Activated B cell treated with CpG ODN at 0.5 μM for 24 hours (primary cell): ENCODE measurements at regions not wholly inside any gene's neighbourhood (a gene's known extent, or its start where the extent isn't known, plus 50 kb on each side); places are given as distances from the start of the nearest gene placed in this dataset.
"Not testable (repeated sequence)": the region's sequence is repeated elsewhere in the genome, so short reads cannot be mapped to it uniquely, and the experiment has no call there.

Experiments used
- ATAC-seq: fragments of 200-7000 bp; cut with Tn5 transposase; one replicate; pipeline ENCODE4 v1.10.0; 2021; ENCODE audit warnings: low read depth, mild to moderate bottlenecking, moderate library complexity
- CTCF ChIA-PET: fragments of 350-600 bp; sonication (Branson Sonifier 250); formaldehyde crosslinking; loops from one replicate; lab custom pipeline; 2021; ENCODE audit warnings: antibody characterized with exemption; lab: Charles Lee
- POLR2A ChIA-PET: fragments of 350-600 bp; sonication (Branson Sonifier 250); formaldehyde crosslinking; loops from one replicate; lab custom pipeline; 2021; ENCODE audit warnings: antibody characterized with exemption; lab: Charles Lee
- DNase-seq: peaks from one replicate; pipeline ENCODE4 v3.0.0; 2022
- H3K27ac Mint-ChIP-seq: one replicate; pipeline ENCODE4 v1.8.0; 2020; ENCODE audit warnings: mixed read lengths
- H3K27me3 Mint-ChIP-seq: one replicate; pipeline ENCODE4 v1.8.0; 2021; ENCODE audit warnings: mixed read lengths
- H3K36me3 Mint-ChIP-seq: one replicate; pipeline ENCODE4 v1.8.0; 2021; ENCODE audit warnings: low read depth, mixed read lengths
- H3K4me1 Mint-ChIP-seq: one replicate; pipeline ENCODE4 v1.8.0; 2021; ENCODE audit warnings: mixed read lengths
- H3K4me3 Mint-ChIP-seq: one replicate; pipeline ENCODE4 v1.8.0; 2020; ENCODE audit warnings: mild to moderate bottlenecking, mixed read lengths
- H3K9me3 Mint-ChIP-seq: one replicate; pipeline ENCODE4 v1.8.0; 2020; ENCODE audit warnings: mixed read lengths
- intact Hi-C: fragments of 100-400 bp; cut with micrococcal nuclease; formaldehyde crosslinking; loops from one replicate; pipeline ENCODE4 v1.15.1; 2024
- TF ChIP-seq, protein P1 (sequence below): fragments of 200-600 bp; IDR thresholded peaks from one replicate; pipeline ENCODE4 v1.8.0; 2022; ENCODE audit warnings: antibody characterized with exemption, mild to moderate bottlenecking

DNA sequence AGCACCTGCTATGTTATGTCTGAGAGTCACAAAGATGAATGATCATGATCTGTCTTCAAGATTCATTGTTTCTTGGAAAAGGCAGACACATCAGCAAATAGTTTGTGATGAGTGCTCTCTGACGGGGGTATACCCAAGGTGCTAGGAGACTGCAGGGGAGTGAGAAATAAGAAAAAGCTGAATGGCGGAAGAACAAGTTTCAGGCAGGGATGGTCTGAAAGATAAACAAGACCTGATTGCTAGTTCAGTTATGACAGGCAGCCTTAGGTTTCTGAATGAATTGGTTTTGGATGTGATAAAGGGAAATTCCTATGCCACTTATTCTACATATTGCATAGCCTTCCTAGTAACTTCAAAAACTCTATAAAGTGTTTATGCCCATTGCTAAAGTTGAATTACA lies 327.0 kb upstream of the DKK2 start:
- CTCF ChIA-PET = no interaction called here
- Mint-ChIP-seq H3K27me3 (no peaks in the 10 kb centered on the region), H3K4me3 (no peak overlapping the region), H3K9me3 (no peaks in the 10 kb centered on the region), H3K27ac (no peak overlapping the region), H3K4me1 (no peaks in the 10 kb centered on the region), H3K36me3 (no peaks in the 10 kb centered on the region)
- ATAC-seq (no peak), DNase-seq (no peak)
- intact Hi-C loops = no loop called here
- TF ChIP-seq, protein P1, sequence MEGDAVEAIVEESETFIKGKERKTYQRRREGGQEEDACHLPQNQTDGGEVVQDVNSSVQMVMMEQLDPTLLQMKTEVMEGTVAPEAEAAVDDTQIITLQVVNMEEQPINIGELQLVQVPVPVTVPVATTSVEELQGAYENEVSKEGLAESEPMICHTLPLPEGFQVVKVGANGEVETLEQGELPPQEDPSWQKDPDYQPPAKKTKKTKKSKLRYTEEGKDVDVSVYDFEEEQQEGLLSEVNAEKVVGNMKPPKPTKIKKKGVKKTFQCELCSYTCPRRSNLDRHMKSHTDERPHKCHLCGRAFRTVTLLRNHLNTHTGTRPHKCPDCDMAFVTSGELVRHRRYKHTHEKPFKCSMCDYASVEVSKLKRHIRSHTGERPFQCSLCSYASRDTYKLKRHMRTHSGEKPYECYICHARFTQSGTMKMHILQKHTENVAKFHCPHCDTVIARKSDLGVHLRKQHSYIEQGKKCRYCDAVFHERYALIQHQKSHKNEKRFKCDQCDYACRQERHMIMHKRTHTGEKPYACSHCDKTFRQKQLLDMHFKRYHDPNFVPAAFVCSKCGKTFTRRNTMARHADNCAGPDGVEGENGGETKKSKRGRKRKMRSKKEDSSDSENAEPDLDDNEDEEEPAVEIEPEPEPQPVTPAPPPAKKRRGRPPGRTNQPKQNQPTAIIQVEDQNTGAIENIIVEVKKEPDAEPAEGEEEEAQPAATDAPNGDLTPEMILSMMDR = no peak
- POLR2A ChIA-PET = no interaction called here

DNA sequence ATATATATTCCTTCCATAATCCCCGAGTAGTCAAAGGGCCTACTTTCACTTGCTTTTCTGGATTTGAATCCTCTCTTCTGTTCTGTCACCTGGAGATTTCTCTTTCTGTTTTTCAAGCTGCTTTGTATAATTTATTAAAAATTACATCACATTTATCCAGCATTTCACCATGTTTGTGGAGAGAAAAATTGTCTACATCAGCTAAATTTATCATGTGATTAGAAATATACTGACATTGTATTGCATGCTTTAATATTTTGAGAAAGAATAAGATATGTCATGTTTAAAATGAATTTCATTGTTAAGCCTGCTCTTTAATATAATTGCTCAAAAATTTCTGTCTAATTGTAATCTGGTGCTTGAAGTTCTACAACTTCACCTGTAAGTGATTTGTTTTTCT lies 323.1 kb upstream of the DKK2 start:
- no peaks in the 10 kb centered on the region for H3K4me1 Mint-ChIP-seq
- DNase-seq (no peak), ATAC-seq (no peak)
- ChIA-PET POLR2A (no interaction called here), CTCF (no interaction called here)
- H3K36me3 Mint-ChIP-seq = no peaks in the 10 kb centered on the region
- peaks cover 2% of the 10 kb centered on the region for H3K9me3 Mint-ChIP-seq
- H3K4me3 Mint-ChIP-seq = no peak overlapping the region
- TF ChIP-seq, protein P1 = no peak
- intact Hi-C loops = no loop called here
- H3K27me3 Mint-ChIP-seq = no peaks in the 10 kb centered on the region
- H3K27ac Mint-ChIP-seq = no peak overlapping the region

DNA sequence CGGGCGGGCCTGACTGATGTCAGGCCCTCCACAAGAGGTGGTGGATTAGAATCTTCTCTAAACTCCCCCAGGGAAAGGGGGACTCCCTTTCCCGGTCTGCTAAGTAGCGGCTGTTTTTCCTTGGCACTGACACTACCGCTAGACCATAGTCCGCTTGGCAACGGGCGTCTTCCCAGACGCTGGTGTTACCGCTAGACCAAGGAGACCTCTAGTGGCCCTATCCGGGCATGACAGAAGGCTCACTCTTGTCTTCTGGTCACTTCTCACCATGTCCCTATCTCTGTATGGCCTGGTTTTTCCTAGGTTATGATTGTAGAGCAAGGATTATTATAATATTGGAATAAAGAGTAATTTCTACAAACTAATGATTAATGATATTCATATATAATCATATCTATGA lies 318.2 kb upstream of the DKK2 start:
- H3K36me3 Mint-ChIP-seq, POLR2A ChIA-PET, H3K27ac Mint-ChIP-seq, H3K9me3 Mint-ChIP-seq, DNase-seq, H3K4me1 Mint-ChIP-seq, ATAC-seq, H3K27me3 Mint-ChIP-seq, intact Hi-C loops, CTCF ChIA-PET, H3K4me3 Mint-ChIP-seq: not testable (repeated sequence)

DNA sequence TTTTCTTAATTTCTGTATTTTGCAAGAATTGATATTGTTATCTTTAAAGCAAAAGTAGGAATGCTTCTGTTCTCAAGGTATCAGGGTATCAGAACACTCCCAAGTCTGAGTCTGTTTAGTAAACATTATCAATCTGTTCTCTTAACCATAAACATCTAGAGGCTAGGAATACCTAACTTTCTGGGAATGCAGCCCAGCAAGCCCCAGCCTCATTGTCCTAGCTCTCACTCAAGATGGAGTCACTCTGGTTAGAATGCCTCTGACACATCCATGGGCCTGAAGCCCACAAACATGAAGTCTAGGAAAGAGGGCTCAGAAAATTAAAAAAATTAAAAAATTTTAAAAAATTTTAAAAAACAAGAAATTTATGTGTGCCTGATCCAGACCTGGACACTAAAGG lies 315.1 kb upstream of the DKK2 start:
- TF ChIP-seq, protein P1 = no peak
- Mint-ChIP-seq H3K27ac (no peak overlapping the region), H3K4me1 (no peaks in the 10 kb centered on the region), H3K4me3 (no peak overlapping the region), H3K27me3 (no peaks in the 10 kb centered on the region), H3K36me3 (no peaks in the 10 kb centered on the region), H3K9me3 (peaks cover 5% of the 10 kb centered on the region)
- intact Hi-C loops = no loop called here
- no peak for ATAC-seq
- POLR2A ChIA-PET = no interaction called here
- no peak for DNase-seq
- CTCF ChIA-PET = no interaction called here

DNA sequence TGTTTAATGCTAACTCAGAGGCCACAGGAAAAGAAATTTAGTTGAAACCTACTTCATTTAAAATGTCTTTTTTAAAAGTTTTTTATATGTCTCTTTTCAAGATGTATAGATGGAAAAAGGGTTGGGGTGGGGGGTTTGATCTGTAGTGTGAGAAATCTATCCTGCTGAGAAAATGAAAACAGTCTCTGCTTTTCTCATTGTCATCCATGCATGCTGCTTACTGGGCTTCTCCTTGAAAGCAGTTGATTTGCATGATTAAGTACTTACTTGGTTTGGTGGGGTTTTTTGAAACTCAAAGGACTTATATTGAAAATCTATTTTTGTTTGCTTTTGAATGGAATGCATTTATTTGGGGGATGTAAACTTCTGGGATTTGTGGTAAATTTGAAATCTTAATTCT lies 313.6 kb upstream of the DKK2 start:
- intact Hi-C loops = no loop called here
- POLR2A ChIA-PET = no interaction called here
- no peaks in the 10 kb centered on the region for H3K36me3 Mint-ChIP-seq
- no peak overlapping the region for H3K27ac Mint-ChIP-seq
- DNase-seq (no peak), ATAC-seq (no peak)
- no peak overlapping the region for H3K4me3 Mint-ChIP-seq
- H3K27me3 Mint-ChIP-seq = no peaks in the 10 kb centered on the region
- H3K4me1 Mint-ChIP-seq = no peaks in the 10 kb centered on the region
- H3K9me3 Mint-ChIP-seq = peaks cover 3% of the 10 kb centered on the region
- CTCF ChIA-PET = no interaction called here
- TF ChIP-seq, protein P1 = no peak

DNA sequence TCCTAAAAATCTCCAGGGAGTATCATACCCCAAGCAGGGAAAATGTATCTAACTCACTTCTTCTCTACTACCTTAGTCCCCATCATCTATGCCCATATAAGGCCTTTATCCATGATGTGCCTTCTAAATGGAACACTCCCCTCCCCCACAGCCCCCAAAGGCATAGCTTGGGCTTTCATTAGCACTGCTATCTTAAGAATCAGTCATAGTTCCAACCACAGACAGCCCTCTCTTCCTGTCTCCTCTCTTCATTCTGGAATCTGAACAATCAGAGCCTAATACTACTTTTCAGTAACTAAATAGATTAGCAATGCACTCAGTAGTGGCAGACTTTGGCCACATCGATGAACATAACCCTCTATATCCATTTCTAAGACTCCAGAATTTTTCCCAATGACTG lies 313.2 kb upstream of the DKK2 start:
- ATAC-seq (no peak), DNase-seq (no peak)
- TF ChIP-seq, protein P1 = no peak
- Mint-ChIP-seq H3K4me3 (no peak overlapping the region), H3K36me3 (no peaks in the 10 kb centered on the region), H3K27me3 (no peaks in the 10 kb centered on the region), H3K9me3 (peaks cover 3% of the 10 kb centered on the region), H3K27ac (no peak overlapping the region), H3K4me1 (no peaks in the 10 kb centered on the region)
- CTCF ChIA-PET = no interaction called here
- intact Hi-C loops = no loop called here
- POLR2A ChIA-PET = no interaction called here
